HG03108 (cell line): ENCODE measurements at regions not wholly inside any gene's neighbourhood (a gene's known extent, or its start where the extent isn't known, plus 50 kb on each side); places are given as distances from the start of the nearest gene placed in this dataset.

Source experiments
- ATAC-seq: cut with Tn5 transposase; IDR thresholded peaks from one replicate; pipeline ENCODE4 v1.9.1; 2021; ENCODE audit warnings: moderate library complexity; ENCODE audit not compliant: unreplicated experiment

DNA sequence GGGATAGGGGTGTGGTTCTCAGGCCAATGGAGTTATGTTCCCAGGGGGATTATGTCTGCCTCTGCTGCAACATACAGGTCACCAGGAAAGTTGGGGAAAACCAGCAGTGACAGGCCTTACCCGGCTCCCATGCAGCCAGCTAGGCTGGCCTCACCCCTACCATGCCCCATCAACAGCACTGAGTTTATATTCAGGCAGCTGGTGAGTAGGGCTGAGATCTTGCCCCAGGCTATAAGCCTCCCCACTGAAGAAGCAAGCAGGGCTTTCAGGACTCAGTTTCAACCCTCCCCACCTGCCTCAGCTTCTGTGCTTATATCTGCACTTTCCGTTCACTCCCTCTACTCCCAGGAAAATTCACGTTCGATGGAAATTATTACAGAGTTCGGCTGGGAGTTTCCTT lies 122.4 kb upstream of the PGRMC2 start:
- no peak for ATAC-seq

DNA sequence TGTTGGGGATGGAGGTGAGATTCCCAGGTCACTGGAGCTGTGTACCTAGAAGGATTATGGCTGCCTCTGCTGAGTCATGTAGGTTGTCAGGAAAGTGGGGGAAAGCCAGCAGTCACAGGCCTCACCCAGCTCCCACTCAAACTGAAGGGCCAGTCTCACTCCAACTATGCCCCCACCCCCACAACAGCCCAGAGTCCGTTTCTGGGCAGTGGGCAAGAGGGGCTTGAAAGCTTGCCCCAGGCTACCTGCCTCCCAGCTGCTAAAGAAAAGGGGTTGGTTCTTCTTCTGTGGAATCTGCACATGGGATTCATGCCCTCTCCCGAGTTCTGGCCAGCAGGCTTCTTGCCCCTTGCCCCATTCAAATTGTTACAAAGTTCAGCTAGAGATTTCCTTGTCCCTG lies 116.0 kb upstream of the PGRMC2 start:
- no peak for ATAC-seq

DNA sequence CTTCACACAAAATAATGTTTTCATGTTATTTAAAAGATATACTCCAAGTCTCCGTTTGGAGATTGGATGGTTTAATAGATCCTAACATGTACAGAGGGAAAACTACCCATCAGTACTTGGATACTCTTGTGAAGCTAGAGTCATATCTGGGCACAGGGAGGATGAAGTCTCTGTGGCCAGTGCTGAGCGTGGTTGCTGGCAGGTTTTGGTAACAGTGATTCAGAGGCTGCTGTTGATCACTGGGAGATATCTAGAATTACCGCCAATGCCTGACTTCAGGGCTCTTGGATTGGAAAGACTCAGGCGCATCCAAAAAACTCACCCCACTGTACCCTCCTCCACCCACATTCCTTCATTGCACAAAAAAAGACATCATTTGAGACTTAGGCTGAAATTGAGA lies 107.2 kb upstream of the PGRMC2 start:
- ATAC-seq = no peak

DNA sequence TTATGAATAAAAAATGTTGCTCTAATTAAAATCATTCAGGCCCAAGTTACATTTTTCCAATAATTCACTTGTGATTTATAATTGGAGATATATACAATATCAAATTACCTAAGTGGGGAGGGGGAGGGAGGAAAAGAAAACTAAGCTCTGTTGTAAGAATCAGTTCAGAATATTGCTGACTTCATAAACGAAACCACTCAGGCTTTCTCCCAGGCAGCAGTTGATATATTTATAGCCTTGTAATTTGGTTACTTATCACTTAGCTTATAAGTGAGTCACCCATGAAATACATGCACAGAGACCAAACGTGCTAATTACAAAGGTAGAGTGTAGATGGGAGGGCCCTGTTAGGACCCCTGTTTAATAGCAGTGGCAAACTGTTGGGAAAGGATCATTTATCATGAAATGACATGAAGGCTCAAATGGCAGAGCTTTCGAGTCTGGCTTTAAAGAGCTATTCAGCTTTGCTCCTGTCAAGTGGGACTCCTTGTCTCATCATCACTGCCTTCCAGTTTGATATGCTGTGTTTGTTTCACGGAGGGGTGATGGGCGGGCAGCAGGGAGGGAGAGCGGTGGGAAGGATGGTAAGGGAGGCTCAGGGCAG lies 105.6 kb upstream of the PGRMC2 start:
- ATAC-seq = no peak

DNA sequence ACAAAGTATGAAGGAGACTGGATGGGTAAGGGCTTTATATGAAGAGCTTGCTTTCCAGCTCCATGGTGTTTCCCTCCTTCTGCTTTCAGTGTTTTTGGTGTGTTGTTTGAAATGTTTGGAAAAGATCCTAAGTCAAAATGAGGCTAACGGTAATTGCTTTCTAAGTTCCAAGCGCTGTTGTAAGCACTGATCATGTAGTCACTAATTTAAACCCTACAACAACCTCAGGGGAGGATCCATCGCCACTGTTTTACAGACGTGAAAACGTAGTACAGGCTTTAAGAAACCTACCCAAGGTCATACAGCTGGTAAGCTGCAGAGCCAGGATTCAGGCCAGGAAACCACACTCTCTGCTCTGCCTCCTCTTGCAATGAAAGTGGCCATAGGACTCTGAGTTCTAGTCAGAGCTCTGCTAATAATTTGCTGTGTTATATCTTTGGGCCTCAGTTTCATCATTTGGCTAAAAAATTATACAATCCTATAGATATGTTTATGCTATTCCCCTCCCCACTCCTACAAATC lies 102.9 kb upstream of the PGRMC2 start:
- ATAC-seq = no peak

DNA sequence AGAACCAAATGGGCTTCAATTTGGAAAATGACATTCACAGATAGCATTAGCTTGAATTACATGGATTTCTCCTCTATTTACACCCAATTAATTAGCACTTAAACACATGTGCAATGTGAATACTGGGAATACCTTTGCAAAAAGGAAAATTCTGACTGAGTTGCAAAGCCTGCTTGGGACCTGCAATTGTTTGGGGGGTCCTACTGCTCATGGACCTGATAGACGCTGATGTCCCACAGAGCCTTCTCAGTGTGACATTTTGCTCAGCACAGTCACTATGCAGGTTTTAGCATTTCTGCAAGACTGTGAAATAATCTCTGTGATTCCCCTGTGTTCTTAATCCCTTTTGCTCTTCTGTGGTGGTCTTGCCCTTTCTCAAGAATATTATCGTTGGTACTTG lies 101.2 kb upstream of the PGRMC2 start:
- no peak for ATAC-seq

DNA sequence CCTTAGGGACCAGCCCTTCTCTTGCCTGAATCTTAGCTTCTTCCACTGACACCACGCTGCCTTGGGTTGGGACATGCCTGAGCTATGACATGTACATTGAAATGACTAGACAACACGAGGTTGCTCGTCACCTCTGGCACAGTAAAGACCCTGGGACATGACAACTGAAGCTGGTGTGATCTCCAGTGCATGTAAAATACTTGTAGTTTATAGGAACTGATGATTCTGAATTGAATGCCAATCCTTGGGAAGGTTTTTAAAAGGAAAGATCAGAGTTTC lies 100.7 kb upstream of the PGRMC2 start:
- ATAC-seq = no peak

DNA sequence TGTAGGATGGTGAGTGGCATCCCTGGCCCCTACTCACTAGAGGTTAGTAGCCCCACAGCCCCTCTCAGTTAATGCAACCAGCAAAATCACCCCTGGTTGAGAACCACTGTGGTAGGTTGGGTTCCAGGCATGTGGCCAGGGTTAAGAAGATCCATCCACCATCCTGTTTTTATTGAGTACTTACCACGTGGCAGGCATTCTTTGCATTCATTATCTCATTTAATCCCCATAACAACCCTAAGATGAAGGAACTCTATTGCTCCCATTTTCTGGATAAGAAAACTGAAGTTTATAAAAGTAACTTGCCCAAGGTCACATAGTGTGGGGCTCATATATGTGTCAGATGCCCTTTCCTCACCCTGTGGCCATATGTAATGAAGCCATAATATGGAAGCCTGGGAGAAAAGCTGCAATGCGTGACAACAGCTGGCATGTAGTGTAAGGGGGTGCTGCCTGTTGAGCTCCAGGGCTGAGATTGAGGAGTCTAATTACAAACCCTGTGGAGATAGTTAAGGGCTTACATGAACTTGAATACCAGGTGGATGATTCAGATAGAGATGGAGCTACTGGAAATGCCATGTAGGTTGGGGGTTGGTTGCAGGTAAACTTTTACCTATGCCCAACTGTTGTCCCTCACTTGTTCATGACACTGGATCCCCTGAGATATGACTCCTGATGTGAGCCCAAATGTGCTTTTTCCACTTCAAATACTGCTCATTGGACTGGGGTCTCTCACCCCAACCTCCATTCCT lies 100.2 kb upstream of the PGRMC2 start:
- no peak for ATAC-seq

DNA sequence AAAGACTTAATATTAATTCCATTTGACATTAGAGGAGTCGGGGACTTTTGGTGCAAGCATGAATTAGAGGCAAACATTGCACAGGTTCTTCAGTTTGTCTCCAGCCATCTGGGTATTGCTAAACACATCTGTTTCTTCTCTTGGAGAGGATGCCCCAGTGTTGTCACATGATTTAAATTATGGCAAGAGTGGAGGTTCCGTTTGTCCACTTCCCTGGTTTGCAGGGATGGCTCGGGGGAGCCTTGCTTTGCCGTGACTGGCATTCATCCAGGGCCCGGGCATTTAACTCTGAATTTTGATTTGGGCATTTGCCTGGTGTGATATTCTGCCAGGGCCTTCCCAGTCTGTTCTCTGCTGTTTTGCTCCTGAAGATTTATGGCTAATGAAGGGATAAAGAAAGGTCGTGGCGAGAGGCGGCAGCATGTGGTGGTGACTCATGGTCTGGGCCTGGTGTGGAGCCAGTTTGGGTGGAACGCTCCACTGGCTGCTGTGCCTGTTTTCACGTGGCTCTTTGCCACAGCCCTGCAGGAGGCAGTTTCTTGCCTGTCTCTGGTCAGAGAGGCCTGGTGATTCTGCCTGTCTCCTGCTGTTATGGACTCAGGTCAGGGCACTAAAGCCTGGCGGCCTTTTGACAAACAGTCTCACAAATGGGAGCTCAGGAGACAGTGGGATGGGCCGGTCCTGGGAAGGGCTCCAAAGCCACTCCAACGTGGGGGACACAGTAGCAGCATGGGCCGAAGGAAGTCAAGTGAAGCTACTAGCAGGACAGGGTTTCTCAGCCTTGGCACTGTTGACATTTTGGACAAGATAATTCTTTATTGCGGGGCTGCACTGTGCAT lies 99.4 kb upstream of the PGRMC2 start:
- ATAC-seq = no peak

DNA sequence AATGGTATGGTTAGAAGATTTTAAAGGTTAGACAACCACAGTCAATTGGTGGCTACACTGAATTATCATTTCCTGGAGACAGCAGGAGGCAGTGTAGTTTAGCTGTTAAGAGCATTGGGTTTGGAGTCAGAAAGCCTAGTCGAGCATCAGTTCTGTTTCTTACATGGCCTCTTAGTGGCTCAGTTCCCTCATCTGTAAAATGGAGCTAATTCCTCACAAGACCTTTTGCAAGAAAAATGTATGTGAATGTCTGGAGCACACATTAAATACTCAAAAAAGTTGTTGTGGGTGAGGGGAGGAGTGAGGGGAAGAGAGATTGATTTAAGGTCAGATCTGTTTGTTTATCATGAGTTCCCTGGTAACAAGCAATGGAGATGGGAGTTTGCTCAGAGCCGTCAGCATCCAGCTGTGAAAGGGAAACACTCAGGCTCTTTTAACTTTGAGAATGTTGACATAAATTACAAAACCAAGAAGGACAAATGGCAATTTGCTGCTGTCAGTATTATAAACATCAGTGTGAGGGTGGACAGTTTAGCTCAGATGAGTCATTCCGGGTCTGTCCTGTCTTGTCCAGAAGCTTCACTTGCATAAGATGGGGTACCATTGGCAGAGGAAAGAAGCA lies 98.2 kb upstream of the PGRMC2 start:
- no peak for ATAC-seq

DNA sequence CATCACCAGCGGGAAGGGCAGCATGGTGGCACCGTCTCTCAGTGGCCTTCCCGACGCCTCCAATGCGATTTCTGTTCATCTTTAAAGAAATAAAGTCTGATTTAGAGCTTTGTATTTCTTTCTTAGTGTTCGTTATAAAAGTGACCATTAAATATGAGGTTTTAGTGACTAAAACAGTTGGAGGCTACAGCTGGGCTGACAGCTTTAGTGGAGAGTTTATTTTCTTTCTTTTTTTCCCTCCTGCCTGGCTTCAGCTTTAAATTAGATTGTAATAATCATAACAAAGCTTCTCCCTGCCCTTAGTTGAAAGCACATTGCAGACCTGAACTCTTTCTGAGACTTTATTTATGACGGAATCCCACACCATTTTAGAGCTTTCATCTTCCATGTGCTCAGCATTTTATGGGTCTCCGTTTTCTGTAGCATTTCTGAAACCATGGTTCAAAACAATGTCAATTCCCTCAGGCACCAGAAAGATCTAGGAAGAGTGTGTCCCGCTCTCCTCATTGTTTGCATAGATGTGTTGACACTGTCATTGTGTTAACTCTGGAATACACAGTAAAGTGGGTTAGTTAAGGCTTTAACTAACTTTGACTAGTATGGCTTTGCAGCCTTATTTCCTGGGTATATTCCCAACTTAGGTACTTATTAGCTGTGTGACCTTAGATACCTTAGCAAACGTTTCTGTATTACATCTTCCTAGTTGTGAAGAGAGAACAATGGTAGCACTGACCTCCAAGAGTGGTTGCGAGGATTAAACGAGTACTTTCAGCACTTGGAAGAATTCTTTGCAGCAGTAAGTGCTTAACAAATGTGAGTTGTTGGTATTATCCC lies 97.4 kb upstream of the PGRMC2 start:
- ATAC-seq = no peak

DNA sequence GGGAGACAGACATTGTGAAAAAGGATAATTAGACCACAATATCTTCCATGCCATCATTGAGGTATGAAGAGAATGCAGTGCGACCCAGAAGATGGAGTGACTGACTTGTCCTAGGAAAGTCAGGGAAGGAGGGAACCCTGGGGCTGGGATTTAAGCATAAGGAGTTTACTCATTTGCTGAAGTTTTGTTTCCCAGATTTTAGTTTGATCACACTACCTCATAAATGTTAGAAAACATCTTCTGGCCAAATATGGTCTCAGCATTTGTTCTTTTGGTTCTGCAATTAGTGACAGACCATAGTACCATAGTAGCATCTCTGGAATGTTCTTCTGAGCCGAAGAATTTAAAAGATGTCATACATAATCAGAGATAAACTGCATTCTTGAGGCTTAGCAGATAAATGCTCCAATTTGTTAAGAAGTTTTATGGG lies 96.5 kb upstream of the PGRMC2 start:
- no peak for ATAC-seq

DNA sequence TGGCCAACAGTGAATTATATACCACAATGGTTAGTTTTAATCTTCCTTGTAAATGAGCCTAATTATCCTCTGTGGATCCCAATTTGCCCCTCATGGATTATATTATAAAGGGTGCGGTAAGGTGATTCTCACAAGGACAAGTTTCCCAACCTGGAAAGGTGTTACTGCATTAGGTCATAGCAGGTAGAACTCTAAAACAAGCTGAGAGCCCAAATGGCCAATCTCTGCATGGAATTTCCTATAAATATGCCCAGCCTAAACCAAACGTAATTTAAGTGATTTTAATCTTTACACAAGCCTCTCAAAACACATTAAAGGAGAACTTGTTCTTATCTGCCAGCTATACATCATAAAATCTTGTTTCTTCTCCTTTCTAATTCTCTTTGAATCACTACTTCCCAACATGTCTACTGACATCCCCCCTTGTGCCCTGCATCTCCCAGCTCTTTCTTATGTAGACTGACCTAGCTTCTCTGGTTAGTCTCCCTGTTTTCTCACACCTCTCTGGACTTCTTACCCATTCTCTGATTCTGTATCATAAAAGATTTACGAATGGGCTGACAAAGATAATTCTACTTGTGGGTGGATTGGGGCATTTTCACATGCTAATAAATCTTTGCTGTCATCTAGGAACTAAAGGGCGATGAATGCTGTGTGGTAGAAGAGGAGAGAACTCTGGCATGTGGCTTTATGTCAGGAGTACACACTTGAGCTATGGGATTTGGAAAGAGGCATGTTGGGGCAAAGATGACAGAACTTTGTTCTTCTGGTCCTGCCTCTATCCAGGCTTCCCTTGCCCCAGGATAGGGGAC lies 94.3 kb upstream of the PGRMC2 start:
- ATAC-seq = no peak

DNA sequence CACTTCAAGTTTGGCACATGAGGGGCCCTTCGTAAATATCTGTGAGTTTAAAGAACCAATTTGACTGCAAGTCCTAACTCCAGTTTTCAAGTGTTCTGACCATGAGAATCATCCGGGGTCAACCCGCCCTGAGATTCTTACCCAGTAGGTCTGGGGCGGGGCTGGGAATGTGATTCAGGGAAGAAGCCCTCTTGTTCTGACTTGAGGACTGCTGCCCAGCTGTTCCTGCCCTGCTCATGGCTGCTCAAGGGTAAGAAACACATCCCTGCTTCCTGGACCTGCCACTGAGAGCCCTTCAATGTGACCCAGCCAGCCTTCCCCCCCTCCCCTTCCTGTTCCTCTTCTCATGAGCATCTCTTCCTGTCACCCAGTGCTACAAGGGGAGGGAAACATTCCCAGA lies 92.7 kb upstream of the PGRMC2 start:
- ATAC-seq = no peak

DNA sequence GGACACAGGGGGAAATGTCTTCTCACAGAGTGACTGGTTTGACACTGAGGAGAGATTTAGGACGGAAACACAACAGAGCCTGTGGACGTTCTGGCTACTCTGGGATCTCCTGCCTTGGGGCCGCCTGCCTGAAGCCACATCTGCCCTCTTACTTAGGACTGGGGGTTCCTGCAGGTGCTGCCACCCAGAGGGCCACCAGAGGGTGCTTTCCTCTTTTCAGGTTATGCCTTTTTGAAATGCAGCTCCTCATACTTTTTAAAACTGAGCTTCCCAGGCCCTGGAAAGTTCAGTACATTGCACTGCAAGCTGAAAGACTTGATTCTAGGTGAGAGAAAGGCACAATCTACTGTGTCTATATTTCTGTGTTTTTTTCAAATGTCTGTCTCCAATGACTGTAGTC lies 92.2 kb upstream of the PGRMC2 start:
- no peak for ATAC-seq

DNA sequence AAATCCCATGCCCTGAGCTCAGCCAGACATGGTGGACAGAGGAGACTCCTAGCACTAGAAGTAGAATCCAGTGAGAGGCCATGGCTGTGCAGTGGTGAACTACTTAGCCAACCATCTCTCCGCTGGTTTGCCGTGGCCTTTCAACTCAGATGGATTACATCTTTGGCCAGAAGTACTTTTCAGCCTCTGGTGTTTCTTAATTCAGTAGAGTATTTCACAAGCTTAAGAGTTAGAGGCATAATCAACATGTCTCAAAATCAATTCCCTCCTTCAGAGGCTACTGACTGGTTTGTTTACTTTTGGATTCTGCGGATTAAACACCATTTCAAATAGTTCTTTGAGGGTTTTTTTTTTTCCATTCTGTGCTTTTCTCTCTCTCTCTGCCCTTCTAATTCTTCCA lies 91.1 kb upstream of the PGRMC2 start:
- ATAC-seq = no peak

DNA sequence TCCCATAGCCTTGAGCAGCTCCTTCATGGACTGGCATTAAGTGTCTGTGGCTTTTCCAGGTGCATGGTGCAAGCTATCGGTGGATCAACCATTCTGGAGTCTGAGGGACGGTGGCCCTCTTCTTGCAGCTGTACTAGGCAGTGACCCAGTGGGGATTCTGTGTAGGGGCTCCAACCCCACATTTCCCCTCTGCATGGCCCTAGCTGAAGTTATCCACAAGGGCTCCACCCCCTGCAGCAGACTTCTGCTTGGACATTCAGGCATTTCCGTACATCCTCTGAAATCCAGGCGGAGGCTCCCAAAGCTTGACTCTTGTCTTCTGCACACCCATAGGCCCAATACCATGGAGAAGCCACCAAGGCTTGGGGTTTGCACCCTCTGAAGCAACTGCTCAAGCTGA lies 89.3 kb upstream of the PGRMC2 start:
- no peak for ATAC-seq

DNA sequence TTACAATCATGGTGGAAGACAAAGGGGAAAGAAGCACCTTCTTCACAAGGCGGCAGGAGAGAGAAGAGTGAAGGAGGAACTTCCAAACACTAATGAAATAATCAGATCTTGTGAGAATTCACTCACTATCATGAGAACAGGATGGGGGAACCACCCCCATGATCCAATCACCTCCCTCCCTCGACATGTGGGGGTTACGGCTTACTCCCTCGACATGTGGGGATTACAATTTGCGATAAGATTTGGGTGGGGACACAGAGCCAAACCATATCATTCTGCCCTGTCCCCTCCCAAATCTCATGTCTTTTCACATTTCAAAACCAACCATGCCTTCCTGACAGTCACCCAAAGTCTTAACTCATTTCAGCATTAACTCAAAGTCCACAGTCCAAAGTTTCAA lies 88.7 kb upstream of the PGRMC2 start:
- ATAC-seq = no peak

DNA sequence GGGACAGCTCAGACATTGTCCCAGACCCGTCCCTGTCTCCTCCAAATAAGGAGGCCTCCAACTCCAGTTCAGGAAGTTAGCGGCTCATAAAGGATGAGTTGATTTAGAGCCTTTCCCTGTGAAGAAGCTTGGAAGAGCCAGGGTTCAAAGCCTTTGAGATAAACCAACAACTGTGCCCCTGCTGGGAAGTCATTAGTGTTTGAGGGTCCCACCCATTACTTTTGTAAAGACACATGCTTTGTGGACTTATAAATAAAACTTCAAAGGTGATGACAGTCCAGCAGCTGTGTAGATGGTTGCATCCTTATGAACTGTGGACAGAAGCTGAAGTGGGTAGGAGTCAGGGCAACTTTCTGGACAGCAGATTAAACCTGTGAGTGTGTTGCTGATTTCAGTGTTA lies 86.0 kb upstream of the PGRMC2 start:
- no peak for ATAC-seq

DNA sequence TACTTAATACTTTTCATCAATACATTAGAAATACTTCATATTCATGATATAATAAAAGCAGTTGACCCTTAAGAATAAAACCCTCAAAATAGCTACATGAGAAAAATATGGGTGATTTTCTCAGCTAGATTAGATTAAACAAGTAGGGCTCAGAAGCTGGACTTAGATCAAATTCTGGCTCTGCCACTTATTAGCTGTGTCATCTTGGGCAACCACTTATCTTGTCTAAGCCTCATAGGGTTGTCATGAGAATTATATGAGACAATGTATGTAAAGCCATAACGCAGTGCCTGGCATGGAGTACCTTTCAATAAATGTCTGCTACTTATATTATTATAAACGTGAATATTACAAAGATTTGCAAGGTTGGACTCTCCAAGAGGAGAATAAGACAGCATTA lies 84.3 kb upstream of the PGRMC2 start:
- no peak for ATAC-seq
